ENCODE measurements at regions not wholly inside any gene's neighbourhood (a gene's known extent, or its start where the extent isn't known, plus 50 kb on each side); places are given as distances from the start of the nearest gene placed in this dataset.

DNA sequence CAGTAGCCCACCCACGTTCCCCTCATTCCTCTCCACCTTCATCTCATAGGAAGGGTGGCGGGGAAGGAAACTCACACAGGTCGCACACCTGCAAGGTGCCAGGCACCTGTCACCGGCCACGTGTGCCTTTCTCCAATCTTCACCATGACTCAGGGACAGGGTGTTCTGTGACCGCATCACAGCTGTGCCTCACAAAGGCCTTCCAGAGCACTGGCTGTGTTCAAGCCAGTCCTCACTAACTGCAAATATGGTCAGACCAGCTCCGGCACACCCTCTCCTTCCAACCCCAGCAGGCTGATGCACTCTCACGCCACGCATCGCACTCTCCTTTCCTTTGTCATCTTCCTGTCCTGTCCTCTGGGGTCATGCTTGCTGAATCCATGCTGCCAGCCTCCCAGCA is 415.9 kb downstream of the IRS2 start:
- TF ChIP-seq, protein P1, sequence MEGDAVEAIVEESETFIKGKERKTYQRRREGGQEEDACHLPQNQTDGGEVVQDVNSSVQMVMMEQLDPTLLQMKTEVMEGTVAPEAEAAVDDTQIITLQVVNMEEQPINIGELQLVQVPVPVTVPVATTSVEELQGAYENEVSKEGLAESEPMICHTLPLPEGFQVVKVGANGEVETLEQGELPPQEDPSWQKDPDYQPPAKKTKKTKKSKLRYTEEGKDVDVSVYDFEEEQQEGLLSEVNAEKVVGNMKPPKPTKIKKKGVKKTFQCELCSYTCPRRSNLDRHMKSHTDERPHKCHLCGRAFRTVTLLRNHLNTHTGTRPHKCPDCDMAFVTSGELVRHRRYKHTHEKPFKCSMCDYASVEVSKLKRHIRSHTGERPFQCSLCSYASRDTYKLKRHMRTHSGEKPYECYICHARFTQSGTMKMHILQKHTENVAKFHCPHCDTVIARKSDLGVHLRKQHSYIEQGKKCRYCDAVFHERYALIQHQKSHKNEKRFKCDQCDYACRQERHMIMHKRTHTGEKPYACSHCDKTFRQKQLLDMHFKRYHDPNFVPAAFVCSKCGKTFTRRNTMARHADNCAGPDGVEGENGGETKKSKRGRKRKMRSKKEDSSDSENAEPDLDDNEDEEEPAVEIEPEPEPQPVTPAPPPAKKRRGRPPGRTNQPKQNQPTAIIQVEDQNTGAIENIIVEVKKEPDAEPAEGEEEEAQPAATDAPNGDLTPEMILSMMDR (IDR thresholded peaks at IDR 0.05): no peak
- H3K27me3 Mint-ChIP-seq: peaks cover 4% of the 10 kb centered on the region
- no peak overlapping the region for H3K27ac Mint-ChIP-seq
- no peaks in the 10 kb centered on the region for H3K36me3 Mint-ChIP-seq (ENCODE audit: low read depth)
- ChIA-PET POLR2A (no interaction called here), CTCF (no interaction called here)
- peaks cover 0 to 5% of the 10 kb centered on the region in 2 experiments for H3K27me3 ChIP-seq (ENCODE audit: control insufficient read depth in 1 of 2, insufficient read depth in 2 of 2, low read length in 2 of 2)
- intact Hi-C loops (cut with DNase I, micrococcal nuclease): no loop called here
- H3K27ac ChIP-seq (ENCODE audit: low read depth in 1 of 2, low read length in 2 of 2): no peak overlapping the region
- peaks cover 2% of the 10 kb centered on the region for H3K9me3 Mint-ChIP-seq
- no peaks in the 10 kb centered on the region for H3K4me1 ChIP-seq (ENCODE audit: insufficient read depth, low read length)
- DNase-seq (no peak), ATAC-seq (ENCODE audit: poor library complexity) (no peak)
- no peak overlapping the region for H3K4me3 ChIP-seq (ENCODE audit: low read length)
- H3K4me1 Mint-ChIP-seq (ENCODE audit: low read depth): no peaks in the 10 kb centered on the region
- no peak overlapping the region for H3K4me3 Mint-ChIP-seq
- no peaks in the 10 kb centered on the region for H3K36me3 ChIP-seq (ENCODE audit: insufficient read depth, low read length)
- H3K9me3 ChIP-seq (ENCODE audit: control insufficient read depth in 1 of 2, insufficient read depth in 1 of 2, low read length in 2 of 2): no peaks in the 10 kb centered on the region

DNA sequence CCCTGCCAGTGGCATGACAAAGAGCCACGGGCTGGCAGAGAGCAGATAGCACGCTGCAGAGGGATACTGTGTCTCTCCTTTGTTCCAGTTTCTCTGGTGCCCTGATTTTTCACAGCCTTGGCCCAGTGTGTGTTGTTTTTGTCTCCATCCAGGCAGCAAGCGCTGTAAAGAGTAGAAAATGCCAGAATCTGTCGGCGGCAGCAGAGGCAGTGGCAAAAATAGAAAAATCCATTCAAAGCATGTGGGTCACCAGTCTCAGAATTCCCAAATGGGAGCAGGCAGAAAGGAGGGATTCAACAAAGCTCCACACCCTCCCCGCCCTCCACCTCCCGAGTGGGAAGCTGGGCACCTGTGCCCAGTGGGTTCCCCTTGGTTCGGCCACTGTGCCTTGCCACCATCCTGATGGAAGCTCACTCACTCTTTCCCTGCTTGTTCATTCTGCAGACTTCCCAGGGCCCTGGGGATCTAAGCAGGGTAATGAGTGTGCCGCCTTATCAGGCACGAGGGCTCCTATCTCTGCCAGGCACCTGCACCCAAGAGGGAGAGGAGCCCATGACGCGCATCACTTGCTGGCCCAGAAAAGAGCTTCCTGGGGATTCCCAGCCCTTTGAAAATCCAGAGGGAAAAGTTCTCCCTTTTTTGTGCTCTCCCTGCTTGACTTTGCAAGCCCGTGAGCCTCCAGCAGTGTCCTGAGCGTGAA is 416.9 kb downstream of the IRS2 start:
- Mint-ChIP-seq H3K27me3 (peaks cover 4% of the 10 kb centered on the region), H3K4me1 (ENCODE audit: low read depth) (no peaks in the 10 kb centered on the region)

DNA sequence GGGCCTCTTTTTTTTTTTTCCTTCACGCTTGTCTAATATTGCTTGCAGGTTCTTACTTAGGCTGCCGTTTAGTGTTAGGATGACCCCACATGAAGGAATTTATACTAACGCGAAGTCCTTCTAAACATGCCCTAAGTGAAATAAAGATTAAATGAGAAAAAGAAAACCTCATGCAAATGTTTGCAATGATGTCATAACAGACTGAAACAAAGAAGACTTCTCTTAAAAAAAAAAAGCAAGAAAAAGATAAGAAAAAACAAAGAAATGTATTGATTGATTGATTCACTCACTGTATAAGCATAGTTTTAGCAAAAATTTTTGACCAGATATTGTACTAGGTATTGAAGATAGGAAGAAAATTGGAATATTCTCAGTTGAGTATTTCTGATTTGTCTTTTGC is 418.2 kb downstream of the IRS2 start:
- Mint-ChIP-seq H3K27ac (no peak overlapping the region), H3K9me3 (peaks cover 2% of the 10 kb centered on the region), H3K36me3 (ENCODE audit: low read depth) (no peaks in the 10 kb centered on the region), H3K4me1 (ENCODE audit: low read depth) (no peaks in the 10 kb centered on the region), H3K27me3 (no peaks in the 10 kb centered on the region), H3K4me3 (no peak overlapping the region)
- no peaks in the 10 kb centered on the region for H3K36me3 ChIP-seq (ENCODE audit: insufficient read depth, low read length)
- no peak overlapping the region for H3K27ac ChIP-seq (ENCODE audit: low read depth in 1 of 2, low read length in 2 of 2)
- POLR2A ChIA-PET: no interaction called here
- no peaks in the 10 kb centered on the region for H3K27me3 ChIP-seq (ENCODE audit: control insufficient read depth in 1 of 2, insufficient read depth in 2 of 2, low read length in 2 of 2)
- TF ChIP-seq, protein P1 (IDR thresholded peaks at IDR 0.05): no peak
- ATAC-seq (ENCODE audit: poor library complexity) (no peak), DNase-seq (no peak)
- CTCF ChIA-PET: no interaction called here
- no peaks in the 10 kb centered on the region for H3K4me1 ChIP-seq (ENCODE audit: insufficient read depth, low read length)
- no peaks in the 10 kb centered on the region for H3K9me3 ChIP-seq (ENCODE audit: control insufficient read depth in 1 of 2, insufficient read depth in 1 of 2, low read length in 2 of 2)
- no peak overlapping the region for H3K4me3 ChIP-seq (ENCODE audit: low read length)
- intact Hi-C loops (cut with DNase I, micrococcal nuclease): no loop called here

More for the DNA sequence above, 416.9 kb downstream of the IRS2 start:
- Mint-ChIP-seq H3K9me3 (peaks cover 2% of the 10 kb centered on the region), H3K27ac (no peak overlapping the region), H3K4me3 (no peak overlapping the region), H3K36me3 (ENCODE audit: low read depth) (no peaks in the 10 kb centered on the region)
- DNase-seq: no peak
- no peak for ATAC-seq (ENCODE audit: poor library complexity)
- Histone ChIP-seq H3K27me3 (ENCODE audit: control insufficient read depth in 1 of 2, insufficient read depth in 2 of 2, low read length in 2 of 2) (no peaks in the 10 kb centered on the region), H3K4me1 (ENCODE audit: insufficient read depth, low read length) (no peaks in the 10 kb centered on the region), H3K36me3 (ENCODE audit: insufficient read depth, low read length) (no peaks in the 10 kb centered on the region), H3K9me3 (ENCODE audit: control insufficient read depth in 1 of 2, insufficient read depth in 1 of 2, low read length in 2 of 2) (no peaks in the 10 kb centered on the region), H3K4me3 (ENCODE audit: low read length) (no peak overlapping the region), H3K27ac (ENCODE audit: low read depth in 1 of 2, low read length in 2 of 2) (no peak overlapping the region)
- ChIA-PET POLR2A (no interaction called here), CTCF (no interaction called here)
- TF ChIP-seq, protein P1 (IDR thresholded peaks at IDR 0.05): no peak
- intact Hi-C loops (cut with DNase I, micrococcal nuclease): no loop called here

Data from CD4-positive, alpha-beta T cell (primary cell).